ENCODE measurements at regions not wholly inside any gene's neighbourhood (a gene's known extent, or its start where the extent isn't known, plus 50 kb on each side); places are given as distances from the start of the nearest gene placed in this dataset.

- TF ChIP-seq EZH2 (IDR thresholded peaks at IDR 0.05) (no peak), POLR2AphosphoS5 (IDR thresholded peaks at IDR 0.05; ENCODE audit: borderline replicate concordance, low read depth, low read length) (no peak)
Measured at GRCh38 chr4:141390571-141390970, 169.9 kb downstream of the ZNF330 start.

Measured in SK-N-MC (cell line).